ENCODE measurements at regions not wholly inside any gene's neighbourhood (a gene's known extent, or its start where the extent isn't known, plus 50 kb on each side); places are given as distances from the start of the nearest gene placed in this dataset.

DNA sequence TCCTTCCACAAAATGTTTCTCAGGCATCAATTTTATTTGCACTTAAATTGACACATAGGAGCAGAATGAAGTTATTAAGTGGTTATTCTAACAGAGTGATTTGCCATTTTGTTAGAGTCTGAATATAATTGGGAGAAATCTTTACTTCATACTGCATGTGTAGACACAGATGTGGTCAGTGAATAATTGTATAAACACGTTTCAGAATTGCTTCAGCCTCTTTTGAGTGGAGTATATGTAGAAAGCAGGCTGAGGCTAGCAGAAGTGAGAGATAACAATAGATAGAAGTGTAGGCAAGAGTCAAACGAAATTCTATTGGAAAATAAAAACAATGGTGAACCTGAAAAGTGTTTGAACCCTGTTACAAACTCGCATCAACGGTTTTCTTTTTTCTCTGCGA is 270.7 kb downstream of the TMEM167A start:
- DNase-seq = no peak

GRCh38 chr5:82804155-82804690 is 273.0 kb downstream of the TMEM167A start:
- DNase-seq = no peak

DNA sequence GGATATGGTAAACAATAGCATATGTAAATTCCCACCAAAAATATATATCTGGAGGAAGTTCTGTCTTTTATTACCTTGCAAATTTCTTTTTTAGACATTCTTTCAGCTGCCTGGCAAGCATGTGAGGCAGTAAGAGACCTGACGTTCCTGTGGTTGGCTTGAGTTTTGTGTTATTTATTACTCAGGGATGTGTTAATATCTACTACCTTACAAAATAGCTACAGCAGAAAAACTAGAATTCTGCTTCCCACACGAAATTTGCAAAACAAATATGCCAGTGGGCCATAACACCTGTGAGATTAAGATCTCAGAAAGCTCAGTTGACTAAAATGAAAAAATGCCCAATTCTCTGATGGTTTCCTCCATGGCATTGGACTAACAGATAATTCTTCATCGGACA is 274.2 kb downstream of the TMEM167A start:
- DNase-seq = no peak

DNA sequence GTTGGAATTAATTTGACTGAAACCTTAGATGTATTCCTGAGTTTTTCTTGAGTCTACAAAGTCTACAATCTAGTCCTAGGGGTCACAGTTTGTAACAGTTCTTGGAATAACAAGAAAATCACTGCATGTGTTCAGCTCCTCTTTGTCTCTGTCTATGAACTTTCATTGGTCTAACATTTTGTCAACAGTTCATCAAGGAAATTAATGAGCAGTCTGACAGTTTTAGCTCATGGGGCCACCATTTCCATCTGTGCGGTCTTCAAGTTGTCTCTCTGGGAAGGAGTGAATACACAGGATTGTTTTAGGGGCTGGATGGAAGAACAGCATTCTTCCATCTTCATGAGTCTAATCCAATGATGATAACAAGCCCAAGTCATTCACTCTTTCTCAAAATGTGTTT is 276.4 kb downstream of the TMEM167A start:
- no peak for DNase-seq

DNA sequence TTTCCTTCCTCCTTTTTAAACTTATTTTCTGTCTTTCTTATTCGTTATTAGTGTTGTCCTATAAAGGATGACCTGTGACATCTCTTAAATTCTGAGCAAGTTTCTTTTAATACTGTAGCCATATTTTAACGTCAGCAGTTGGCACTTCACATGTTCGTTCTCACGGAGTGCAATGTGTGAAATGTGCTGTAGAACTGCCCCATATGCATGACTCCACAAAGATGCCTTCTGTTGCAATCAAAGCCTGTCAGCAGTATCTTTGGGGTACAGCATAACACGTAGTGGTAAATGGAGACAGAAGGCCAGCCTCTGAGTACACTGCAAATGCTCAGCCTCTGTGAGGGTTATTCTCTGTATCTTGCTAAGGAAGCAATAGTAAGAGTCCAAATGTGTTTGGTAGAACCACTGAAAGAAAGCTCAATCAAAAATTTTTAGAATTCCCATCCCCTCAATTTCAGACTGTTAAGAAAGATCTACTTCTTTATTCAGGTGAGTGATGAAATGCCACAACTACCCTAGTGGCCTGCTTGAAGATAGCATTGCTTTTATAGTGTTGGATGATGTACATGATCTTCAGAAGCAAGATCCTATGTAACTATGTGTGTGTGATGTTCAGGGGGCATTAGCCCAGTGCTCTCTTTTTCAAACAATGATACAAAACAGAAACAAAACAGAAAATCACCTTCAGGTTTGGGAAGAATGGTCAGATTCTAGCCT is 277.7 kb downstream of the TMEM167A start:
- no peak for DNase-seq

- DNase-seq = no peak
Observed at GRCh38 chr5:82798676-82799075, 278.5 kb downstream of the TMEM167A start.

DNA sequence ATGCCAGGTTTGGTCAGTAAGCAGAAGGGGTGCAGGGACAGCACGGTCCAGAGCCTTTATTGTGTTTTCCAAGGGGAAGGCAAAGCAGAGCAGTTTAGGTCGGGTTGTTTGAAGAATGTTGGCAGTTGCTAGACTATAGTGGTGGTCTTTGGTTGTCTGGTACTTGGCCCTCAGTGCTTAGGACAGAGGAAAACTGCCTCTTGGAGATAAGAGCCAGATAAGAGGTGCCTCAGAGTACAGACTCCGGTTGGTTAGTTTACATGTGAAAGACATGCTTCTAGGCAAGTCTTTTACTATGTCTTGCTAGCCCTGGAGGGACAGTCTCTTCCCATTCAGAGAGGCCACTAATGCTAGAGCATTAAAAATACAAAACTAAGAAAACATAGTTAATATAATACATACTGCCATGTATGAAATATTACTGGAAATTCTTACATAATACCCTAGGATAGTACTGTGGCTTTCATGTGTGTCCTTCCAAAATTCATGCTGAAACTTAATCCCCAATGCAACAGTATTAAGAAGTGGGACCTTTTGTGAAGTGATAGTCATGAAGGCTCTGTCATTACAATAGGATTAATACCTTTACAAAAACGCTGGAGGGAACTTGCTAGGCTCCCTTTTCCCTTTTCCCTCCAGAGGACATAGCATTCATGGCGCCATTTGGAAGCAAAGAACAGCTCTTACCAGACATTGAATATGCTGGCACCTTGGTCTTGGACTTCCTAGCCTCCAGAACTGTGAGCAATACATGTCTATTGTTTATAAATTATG is 280.4 kb downstream of the TMEM167A start:
- DNase-seq = no peak

DNA sequence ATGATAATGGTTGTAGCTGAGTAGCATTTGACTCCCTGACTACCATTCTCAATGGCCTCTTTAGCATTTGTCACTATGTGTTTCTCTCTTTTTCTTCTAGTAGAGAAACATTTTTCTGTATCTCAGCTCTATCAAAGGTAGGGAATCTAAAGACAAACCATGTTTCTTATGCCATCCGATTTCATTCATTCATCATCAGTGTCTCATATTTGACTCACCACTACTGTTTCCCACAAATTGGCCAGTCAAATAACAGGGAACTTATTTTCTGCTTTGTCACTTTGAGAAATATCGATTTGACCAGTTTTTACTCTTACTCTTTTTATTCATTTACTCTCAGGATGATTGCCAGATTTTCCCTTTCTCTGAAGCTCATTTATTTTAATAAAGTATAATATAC is 282.3 kb downstream of the TMEM167A start:
- no peak for DNase-seq

DNA sequence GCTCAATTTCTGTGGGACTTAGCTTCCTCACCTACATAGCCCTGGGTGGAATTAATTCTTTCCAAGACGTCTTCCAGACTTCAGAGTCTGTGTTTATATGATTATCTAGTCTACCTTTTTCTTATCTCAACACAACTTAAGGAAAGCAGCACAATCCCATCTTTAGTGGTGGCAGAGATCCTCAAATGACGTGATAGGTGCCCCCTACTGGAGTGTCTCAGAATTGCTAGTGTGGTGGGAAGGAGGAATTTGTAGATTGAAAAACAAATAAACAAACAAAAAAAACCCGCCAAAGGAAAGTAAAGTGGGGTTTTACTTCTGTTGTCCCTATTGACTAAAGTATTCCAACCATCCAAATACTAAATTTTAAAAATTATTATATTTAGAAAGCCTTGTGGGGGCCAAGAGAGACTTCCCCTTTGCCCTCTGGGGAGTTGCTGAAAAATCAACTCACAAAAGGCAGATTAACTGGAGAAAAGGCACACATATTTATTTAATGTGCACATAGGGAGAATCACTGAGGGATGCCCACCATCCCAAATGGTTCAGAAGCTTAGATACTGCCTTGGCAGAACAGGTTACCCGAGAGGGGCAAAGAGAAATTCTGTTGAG is 283.3 kb downstream of the TMEM167A start:
- DNase-seq = no peak

DNA sequence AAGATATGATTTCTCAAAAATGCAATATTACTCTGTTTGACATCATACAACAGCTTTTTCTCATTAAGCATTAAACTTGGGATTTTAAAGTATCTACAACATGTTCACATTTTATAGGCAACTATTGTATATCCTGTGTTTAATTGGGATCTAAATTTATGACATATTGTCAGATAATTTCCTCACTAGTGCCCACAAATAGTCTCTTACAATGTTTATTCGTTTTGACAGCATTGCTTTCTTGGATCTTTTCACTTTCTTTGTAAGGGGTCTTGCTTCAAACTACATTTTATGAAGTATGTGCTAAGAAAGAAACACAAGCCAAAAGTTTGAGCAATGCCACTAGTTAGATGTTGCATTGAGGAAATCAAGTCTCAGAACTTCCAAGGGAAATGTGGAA is 285.1 kb downstream of the TMEM167A start:
- no peak for DNase-seq

DNA sequence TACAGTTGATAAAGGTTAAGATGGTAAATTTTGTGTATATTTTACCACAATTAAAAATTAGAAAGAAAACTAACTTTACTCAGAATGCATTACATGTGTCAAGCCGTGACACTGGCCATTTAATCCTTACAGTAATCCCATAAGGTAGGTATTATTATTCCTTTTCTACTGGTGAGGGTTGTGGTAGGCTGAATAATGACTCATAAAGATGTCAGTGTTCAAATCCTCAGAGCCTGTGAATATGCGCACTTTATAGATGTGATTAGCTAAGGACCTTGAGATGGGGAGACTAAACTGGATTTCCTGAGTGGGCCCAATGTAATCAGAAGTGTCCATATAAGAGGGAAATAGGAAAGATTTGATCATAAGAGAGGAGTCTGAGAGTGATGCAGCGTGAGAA is 288.1 kb downstream of the TMEM167A start:
- no peak for DNase-seq

DNA sequence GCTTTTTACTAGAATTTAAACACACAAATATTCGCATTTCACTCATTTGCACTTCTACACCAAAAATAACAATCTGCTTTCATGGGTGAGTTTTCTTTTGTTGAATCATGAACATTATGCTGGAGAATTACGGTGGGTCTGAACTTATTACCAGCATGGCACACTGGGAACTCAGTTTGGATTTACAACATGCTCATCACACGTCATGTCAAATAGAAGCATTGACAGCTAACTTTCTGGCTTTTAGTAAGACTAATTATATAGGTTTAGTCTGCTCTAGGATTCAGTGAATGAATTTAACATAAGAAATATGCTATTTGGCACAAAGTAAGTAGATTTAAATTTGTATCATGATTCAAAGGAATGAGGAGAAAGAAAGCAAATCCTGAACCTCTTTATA is 290.4 kb downstream of the TMEM167A start:
- DNase-seq = no peak

GRCh38 chr5:82785882-82786509 is 291.2 kb downstream of the TMEM167A start:
- no peak for DNase-seq

- DNase-seq = no peak
Observed at GRCh38 chr5:82785456-82785855, 291.7 kb downstream of the TMEM167A start.

- no peak for DNase-seq
Observed at GRCh38 chr5:82784521-82784920, 292.7 kb downstream of the TMEM167A start.

- no peak for DNase-seq
Observed at GRCh38 chr5:82777106-82777505, 300.1 kb downstream of the TMEM167A start.

DNA sequence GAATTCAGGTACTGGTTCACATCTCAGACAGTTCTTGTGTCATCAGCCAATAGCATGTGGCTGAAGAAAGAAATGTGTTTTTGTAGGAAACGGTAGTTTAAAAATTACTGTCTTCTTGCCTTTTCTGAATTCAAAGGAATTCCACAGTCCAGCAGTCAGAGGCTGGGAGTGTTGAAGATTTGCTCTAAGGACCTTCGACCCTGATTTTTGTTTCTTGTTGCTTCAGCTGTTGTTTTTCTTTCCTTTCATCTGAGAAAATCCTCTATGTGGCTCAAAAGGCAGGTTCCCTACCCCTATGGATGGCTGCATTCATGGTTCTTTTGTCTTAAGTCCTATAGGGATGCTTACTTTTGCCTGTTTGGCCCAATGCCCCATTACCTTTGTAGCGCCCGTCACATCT is 304.9 kb downstream of the TMEM167A start:
- DNase-seq = no peak

DNA sequence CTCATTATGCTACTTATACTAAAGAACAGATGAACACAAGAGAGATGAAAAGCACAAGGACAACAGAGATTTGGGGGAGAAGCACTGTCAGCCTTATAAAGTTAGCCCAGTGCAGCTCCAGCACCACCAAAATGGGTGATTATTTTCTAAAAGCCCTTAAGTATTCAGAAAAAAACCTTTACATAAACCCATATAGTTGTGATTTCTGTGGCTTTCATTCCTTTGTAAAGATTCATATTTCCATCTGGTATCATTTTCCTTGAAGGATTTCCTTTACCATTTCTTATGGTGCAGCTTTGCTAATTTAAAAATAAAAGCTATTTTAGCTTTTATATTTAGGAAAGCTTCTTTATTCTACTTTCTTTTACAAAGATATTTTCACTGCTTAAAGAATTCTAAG is 311.0 kb downstream of the TMEM167A start:
- DNase-seq = no peak

DNA sequence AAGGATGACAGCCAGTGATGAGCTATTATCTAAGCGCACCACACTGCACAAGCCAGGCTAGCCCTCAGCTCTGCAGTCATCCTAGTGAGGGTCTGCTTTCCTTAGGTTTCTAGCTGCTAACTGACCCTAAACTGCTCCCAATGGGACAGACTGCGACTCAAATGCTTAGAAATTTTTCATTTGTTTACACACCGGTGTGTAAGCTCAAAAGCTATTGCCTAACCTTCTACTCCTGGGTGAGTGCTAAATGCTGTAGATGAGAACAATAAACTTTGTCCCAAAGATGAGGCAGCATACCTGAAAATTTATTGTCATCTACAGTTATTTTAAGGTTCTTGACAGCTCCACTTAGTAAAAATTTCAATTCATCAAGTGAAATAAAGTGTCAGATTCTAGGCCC is 311.4 kb downstream of the TMEM167A start:
- no peak for DNase-seq

GRCh38 chr5:82760856-82761255 is 316.3 kb downstream of the TMEM167A start:
- DNase-seq = no peak

DNA sequence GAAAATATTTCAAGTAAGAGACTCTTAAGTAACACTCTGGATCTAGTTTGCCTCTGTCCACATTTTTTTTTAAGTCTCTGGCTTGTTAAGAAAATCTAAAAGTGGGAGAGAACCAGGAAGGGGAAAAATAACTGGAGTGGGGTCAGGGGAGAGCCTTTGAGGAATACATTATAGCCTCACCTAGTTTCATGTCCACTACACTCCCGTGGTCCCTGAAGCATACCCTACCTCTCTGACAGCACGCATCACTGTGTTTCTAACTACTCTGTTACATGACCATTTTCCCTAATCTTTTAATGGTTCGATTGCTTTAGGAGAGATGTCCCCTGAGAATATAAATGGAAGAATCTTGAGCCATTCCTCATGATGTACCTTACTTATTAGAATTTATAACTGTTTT is 318.3 kb downstream of the TMEM167A start:
- no peak for DNase-seq

DNA sequence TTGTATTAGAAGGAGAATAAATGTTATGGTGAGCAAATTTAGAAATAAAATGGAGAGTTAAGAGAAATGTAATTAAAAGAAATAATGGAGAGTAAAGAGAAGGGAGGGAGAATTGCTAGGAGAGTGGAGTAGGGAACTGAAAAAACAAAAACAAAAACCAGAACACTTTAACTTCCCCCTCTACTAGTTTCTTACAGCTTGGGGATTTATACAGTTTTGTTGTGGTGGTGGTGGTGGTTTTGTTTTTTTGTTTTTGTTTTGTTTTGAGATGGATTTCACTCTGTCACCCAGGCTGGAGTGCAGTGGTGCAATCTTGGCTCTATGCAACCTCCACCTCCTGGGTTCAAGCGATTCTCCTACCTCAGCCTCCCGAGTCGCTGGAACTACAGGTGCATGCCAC is 322.4 kb downstream of the TMEM167A start:
- no peak for DNase-seq
